NCI-H345 (cell line): ENCODE measurements at regions not wholly inside any gene's neighbourhood (a gene's known extent, or its start where the extent isn't known, plus 50 kb on each side); places are given as distances from the start of the nearest gene placed in this dataset.
"Not testable (repeated sequence)": the region's sequence is repeated elsewhere in the genome, so short reads cannot be mapped to it uniquely, and the experiment has no call there.

Source experiments
- DNase-seq: peaks from one replicate; lab custom pipeline; 2025; lab: John Stamatoyannopoulos, UW

DNA sequence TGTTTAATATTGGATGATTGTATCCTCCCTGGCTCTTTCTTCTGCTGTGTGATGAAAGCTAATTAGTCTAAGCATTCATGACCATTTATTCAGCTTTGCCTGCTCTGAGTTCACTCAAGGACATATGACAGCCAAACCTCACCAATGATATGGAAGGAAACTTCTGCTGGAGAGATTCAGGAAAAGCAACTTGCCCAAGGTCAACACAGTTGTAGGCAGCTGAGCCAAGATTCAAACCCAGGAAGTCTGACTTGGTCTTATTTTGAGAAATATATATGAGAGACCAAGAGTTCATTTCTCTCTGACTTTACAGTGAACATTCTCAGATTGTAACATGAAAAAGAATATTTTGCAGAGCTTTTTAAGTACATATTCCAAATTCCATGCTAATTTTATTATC lies 1588.5 kb upstream of the PIK3C3 start:
- no peak for DNase-seq

DNA sequence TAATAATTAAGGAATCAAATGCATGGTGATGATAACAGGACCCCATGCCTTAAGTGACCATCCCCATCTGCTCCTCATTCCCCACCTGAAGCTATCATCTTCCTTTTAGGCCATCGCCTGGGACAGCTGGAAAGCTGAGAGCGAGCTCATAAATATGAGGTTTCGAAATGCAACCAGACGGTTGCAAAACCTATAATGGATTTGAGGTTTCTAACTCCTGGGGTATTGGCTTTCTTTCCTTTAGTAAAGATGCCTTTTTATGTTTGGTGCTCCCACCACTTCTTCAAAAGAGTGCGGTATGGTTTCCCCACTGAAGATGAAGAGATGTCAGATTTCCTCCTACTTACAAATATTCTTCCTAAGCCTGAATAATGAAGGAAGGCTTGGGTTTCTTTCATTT lies 1589.5 kb upstream of the PIK3C3 start:
- DNase-seq = no peak

DNA sequence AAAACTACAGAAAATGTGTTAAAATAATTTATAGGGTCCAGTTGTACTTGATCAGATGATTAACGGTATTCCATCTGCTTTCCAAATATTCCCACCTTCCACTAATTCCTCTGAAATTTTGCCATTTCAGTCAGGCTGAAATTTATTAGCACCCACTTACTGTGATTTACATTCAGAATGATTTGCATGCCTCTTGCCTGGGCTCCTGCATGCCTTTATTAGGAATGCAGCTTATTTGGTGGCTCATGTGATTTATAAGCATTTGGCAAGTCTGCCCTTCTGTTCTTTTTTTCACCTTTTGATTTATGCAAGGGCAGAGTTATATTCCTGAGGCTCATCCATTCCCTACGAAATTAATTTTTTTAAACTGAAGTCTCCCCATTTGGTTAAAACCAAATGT lies 1594.5 kb upstream of the PIK3C3 start:
- DNase-seq = no peak

DNA sequence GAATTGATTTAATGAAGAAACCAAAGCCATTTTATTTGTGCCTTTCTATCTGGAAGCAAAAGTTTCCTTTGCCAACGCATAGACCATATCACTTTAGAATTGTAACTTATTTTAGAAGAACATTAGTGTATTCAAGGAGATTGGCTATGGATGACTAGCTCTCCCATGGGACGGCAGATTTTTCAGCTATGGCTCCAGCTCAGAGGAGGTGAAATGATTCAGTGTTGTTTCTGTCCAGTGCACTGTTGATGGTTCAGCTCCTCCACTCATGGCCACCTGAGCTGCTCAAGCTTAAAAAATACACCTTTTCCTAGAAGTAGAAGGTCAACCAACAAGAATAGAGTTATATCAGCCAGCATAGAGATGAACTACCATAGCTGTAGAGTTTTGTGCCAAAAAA lies 1597.5 kb upstream of the PIK3C3 start:
- DNase-seq = no peak

DNA sequence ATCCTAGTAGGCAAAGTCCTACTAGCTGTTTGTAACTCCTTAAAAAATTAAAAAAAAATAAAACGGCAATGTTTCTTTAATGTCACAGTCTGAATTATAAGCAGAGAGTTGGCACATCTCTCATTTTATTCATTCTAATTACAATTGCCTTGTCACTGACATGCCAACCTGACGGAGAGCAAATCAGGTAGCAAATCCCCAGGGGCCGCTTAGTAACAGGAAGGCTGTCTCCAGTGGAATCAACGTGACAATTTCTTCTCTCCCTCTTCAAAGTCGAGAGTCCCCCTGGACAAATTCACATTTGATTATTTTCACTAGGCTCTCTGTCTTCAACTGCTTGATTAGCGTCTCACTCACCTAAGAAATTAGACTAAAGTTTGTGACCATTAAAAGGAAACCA lies 1598.9 kb upstream of the PIK3C3 start:
- no peak for DNase-seq

DNA sequence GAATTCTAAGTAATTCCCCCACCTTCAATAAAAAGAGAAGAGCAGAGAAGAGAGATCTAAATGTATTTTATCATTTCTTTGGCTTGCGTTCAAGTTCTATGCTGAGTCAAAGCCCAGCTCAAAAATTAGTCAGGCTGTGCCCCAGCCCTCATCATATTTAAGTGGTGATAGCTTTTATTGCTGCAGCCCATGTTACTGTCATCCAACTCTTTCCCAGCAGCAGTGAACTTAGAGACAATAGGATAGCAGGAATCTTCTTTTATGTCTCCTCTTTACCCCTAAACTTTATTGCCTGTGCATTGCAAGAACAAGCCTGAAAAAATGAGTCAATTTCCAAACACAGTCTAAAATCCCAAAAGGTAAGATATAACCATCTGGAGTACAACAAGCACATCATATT lies 1599.3 kb upstream of the PIK3C3 start:
- no peak for DNase-seq

DNA sequence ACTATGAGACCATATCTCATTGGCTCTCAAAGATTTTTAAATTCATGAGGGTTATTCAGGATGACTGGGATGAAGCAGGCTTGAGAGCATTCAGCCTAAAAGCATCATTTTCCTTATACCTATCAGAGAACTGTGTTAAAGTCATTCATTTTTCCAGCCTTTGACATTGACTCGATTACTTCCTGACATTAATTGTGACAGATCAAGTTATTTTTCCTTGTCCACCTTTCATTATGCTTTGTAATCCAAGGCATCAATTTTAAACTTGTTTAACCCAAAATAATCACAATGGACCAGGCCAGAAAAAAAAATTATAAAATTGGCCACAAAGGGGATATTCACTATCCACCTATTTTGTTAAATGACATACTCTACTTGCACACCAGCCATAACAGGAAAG lies 1606.8 kb upstream of the PIK3C3 start:
- no peak for DNase-seq

DNA sequence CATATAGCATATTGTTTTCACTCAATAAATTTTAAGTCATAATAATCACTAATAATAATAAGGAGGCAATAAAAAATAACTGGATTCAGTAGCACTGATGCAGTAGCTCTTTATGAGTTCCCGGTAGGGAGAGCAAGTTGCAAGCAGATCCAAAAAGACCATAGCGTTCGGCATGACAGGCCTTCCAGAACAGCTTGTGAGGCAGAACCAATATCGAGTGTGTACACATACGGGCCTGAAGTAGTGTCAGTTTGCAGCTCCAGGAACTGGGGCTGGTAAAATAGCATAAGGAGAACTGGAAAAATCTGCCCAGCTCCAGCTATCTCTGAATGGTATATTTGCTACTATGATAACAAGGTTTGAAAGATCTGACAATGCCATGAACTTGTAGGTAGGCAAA lies 1607.8 kb upstream of the PIK3C3 start:
- no peak for DNase-seq

DNA sequence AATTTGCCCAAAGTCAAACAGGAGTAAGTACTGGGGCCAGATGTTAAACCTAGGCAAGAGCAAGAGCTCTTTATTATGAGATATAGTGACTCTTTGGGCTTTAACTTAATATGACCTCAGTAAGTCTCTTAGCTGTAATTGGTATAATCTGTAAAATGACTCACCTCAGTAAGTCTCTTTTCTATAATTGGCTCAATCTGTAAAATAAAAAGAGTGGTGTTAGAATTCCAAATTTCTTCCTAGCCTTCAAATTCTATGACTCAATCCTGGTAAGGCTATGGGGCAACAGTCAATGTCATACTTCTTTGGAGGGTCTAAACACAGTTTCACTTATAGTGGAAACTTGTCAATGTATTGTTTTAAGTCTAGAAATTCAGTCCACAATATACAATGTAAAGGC lies 1608.9 kb upstream of the PIK3C3 start:
- DNase-seq = no peak

DNA sequence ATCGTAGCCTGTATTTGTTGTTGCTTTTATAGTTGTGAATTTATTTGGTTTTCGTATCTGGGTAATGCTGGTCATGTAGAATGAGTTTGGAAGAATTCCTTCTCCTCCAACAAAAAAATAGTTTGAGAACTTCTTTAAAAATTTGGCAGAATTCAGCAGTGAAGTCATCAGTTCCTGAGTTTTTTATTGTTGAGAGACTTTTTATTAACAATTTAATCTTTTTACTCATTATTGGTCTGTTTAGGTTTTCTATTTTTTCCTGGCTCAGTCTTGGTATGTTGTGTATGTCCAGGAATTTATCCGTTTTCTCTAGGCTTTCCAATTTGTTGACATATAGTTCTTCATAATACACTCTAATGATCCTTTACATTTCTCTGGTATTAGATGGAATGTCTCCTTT lies 1613.3 kb upstream of the PIK3C3 start:
- no peak for DNase-seq

DNA sequence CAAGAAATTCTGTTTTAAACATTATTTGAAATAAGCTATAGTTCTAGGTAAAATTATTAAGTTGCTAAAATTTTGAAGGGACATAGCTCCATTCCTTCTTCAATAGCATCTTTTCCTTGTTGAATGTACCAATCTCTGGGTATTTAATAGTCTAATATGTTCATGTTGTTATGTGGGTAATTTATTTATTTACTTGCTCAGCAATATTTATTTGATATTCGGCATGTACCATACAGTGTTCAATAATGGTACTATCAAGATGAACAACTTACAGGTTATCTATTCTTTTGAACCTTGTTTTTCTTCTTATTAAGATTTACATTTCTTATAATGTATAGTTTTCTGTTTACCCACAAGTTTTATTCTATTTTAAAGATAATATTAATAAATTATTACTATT lies 1616.8 kb upstream of the PIK3C3 start:
- DNase-seq = no peak

DNA sequence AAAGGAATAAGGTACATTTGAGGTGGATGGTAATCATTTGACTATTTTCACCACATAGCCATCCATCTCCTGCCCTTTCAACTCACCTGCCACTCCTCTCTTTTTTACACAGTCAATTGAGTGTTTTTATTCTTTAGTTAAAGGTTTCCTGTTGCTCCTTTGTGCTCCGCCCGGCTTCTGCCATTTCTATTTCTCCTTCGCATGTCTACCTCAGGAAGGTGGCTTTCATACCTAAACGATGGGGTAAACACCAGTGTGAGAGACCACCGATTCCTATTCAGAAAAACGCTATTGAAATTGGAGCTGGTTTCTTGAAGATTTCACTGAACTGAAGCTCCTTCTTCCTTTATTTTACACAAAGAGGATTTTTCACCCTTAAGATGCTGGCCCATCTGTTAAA lies 1628.0 kb upstream of the PIK3C3 start:
- no peak for DNase-seq

DNA sequence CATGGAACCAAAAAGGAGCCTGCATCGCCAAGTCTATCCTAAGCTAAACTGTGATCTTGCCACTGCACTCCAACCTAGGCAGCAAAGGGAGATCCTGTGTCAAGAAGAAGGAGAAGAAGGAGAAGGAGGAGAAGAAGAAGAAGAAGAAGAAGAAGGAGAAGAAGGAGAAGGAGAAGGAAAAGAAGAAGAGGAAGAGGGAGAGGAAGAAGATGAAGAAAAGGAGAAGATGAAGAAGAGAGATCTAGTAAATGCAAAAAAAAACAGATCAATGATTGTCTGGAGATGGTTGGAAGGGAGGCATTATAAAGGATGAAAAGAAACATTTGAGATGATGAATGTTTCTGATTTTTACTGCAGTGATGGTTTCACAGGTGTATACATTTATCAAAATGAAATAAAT lies 1629.0 kb upstream of the PIK3C3 start:
- DNase-seq = no peak

DNA sequence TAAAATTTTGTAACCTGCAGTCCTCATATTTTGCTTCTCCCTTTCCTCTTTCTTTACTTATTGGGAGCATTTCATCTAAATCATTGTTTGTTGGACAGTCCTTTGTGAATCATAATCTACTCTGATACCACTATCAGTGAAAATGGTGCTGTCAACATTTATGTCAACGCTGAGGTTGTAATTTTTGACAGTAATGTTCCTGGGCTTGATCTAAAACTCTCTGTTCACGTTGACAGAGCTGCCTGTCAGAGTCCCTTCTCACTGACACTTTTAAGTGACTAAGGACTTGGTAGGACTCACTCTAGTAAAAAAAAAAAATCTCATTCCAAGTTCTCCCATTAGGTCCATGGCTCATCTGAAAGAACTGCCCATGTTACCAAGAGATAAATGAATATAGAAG lies 1640.8 kb upstream of the PIK3C3 start:
- no peak for DNase-seq

DNA sequence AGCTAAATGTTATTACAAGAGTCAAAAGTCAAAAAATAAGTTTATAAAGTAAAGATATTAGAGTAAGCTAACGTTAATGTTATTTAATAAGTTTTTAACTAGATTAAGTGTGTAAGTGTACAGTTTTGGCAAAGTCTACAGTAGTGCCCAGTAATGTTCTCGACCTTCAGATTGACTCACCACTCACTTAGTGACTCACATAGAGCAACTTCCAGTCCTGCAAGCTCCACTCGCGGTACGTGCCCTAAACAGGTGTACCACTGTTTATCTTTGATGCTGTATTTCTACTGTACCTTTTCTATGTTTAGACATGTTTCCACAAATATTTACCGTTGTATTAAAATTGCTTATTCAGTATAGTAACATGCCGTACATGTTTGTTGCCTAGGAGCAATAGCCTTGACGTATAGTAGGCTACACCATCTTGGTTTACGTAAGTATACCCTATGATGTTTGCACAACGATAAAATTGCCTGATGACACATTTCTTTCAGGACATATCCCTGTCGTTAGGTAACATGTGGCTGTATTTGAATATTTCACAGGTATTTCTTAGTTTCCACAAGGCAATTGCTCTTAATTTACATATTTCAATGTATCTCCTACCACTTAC lies 1641.9 kb upstream of the PIK3C3 start:
- DNase-seq = no peak

DNA sequence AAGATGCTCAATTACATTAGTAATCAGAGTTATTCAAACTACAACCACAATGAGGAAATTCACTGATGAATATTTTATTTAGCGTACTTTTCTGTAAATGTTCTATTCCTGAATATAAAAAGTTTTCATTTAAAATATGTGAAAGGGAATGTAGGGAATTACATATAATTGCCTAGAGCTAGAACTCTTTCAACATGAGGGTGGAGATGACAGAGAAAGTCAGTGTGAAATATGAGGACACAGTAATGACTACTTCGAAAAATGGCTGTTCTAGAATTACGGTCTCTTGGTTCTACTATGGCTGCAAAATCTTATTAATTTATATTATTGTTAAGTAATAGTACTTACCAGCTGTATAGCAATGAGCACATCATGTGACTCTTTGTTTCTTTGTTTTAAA lies 1647.4 kb upstream of the PIK3C3 start:
- DNase-seq = no peak

DNA sequence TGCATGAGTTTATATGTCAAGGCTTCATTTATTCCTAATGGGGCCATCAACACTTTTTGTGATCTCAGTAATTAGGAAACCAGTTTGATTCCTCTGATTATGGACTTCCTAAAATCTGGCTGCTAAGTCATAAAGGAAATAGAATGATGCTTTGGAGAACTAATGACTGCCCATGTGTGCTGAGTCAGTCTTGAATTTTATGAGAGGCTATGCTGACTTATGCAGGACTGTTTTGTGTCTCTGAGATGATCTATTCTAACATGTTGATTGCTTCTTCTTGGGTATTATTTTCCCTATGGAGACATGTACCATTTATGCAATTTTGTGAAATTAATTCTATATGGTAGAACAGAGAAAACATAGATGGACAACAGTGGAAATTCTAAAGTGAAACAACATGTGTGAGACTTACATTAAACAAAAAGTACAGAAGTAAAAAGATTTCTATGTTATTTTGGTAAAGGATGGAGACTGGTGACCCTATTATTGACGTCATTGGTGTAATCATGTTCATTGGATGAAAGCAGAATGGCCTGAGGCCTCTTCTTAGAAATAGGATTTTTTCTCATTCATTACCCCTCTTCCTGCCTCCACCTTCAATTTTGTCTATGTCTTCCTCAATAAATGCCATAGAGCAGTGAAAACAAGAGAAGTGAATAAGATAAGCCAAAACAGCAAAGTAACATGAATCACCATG lies 1658.2 kb upstream of the PIK3C3 start:
- no peak for DNase-seq

DNA sequence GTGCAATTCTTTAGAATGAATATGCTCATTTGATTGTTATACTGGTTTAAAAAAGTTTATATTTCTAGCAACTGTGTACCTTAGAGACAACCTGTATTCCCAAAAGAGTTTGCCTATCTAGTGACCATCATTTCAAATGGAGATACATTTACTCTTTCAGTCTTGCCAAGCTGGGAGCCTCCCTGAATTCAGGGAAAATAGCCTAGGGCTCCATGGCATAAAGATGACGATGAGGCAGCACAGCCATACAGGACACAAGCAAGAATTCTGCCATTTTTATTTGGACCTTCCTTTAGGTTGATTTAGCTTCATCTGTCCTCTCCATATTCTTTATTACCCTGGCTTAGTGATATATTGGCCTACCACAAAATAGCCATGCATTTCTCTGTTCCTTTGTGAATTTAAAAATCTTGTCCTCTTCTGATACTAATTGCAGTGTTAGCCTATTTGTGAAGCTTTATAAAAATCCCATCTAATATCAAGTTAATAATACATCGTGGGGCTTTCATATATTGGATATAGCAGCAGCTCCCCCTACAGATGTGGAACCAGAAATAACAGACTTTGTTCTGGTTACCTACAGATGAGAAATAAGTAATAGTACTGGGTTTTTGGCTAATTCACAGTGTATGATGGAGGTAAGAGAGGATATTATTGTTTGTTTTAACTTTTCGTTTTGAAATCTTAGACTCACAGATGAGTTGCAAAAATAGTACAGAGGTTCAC lies 1661.9 kb upstream of the PIK3C3 start:
- no peak for DNase-seq

DNA sequence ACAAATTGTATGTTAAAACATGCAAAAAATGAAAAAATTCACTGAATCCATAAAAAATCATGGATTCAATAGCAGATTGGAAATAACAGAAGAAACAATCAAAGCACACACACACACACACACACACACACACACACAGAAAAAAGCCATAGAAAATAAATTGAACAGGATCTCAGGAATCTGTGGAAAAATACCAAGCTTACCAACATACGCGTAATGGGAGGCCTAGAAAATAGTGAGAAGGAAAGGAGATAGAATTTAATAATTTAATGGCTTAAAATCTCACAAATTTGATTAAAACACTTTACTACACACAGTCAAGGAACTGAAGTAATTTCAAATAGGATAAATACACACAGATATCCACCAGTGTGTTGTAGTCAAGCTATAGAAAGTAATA lies 1671.5 kb upstream of the PIK3C3 start:
- DNase-seq = no peak

DNA sequence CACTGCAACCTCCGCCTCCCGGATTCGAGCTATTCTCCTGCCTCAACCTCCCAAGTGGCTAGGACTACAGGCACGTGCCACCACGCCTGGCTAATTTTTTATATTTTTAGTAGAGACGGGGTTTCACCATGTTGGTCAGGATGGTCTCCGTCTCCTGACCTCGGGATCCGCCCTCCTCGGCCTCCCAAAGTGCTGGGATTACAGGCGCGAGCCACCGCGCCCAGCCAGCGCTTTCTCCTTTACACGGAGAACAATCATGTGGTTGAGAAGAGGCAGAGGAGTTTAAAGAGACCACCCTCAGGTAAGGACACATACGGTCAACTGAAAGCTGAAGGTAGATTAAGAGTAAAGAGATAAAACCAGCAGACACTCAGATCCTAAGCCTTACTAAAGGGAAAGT lies 1673.7 kb upstream of the PIK3C3 start:
- not testable (repeated sequence) for DNase-seq

DNA sequence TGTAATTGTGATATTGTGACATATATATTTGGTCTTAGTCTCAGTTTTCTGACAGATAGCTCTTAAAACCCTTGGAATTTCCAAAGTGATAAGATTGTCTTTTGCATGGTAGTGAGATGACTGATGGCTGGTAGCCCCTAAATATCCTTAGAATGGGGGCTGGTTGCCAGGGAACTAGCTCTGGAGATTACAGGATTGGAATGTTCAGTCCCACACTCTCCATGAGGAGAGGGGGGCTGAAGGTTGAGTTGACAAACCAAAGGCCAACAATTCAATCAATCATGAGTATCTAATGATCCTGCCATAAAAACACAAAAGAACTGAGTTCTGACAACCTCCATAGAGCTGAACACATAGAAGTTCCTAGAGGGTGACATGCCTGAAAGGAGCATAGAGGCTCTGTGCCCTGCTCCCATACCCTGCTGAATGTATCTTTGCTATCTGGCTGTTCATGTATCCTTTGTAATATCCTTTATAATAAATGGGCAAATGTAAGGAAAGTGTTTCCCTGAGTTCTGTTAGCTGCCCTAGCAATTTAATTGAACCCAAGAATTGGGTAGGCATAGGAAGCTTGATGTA lies 1680.3 kb upstream of the PIK3C3 start:
- no peak for DNase-seq

DNA sequence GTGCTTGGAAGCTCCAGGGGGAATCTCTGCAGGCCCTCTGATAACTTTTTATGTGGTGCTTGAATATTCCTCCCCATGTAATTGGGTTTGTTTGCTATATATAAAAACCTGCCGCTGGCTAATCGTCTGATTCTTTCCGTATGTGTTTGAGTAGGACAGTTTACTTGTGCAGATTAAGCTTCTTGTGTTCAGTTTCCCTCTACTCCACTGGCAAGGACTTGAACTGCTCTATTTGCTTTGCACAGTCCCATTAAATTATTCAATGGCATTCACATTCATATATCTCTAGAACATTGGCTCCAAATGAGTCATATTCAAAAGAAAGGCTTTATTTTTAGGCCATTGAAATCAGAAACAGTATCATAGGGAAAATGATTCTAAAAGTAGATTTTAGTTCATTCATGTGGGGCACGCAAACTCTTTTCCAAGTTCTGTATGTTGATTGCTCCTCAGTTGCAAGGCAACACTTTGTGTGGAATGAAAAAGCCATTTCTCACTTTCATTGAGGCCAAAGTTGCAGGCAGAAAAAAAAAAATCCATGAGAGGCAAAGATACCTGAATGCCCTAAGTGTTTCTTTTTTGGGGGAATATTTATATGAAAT lies 1682.3 kb upstream of the PIK3C3 start:
- DNase-seq = no peak
